ENCODE measurements at regions not wholly inside any gene's neighbourhood (a gene's known extent, or its start where the extent isn't known, plus 50 kb on each side); places are given as distances from the start of the nearest gene placed in this dataset.

GRCh38 chr1:224795591-224795990, 133.9 kb upstream of the DNAH14 start:
- no peak overlapping the region for H3K4me2 ChIP-seq
- no peak for ATAC-seq

GRCh38 chr1:224799083-224799482, 130.4 kb upstream of the DNAH14 start:
- Histone ChIP-seq H3K27me3 (ENCODE audit: insufficient read depth) (no peaks in the 10 kb centered on the region), H3K4me3 (no peak overlapping the region), H3K4me1 (ENCODE audit: insufficient read depth) (peaks cover 14% of the 10 kb centered on the region), H3F3A (replicated peaks; ENCODE audit: low read depth) (no peaks in the 10 kb centered on the region), H3K79me2 (replicated peaks; ENCODE audit: insufficient read depth) (no peaks in the 10 kb centered on the region), H3K4me2 (no peak overlapping the region), H3K36me3 (ENCODE audit: insufficient read depth) (no peaks in the 10 kb centered on the region), H4K20me1 (replicated peaks; ENCODE audit: insufficient read depth) (no peaks in the 10 kb centered on the region), H3K9me2 (ENCODE audit: insufficient read depth) (peaks cover 26% of the 10 kb centered on the region), H2AFZ (no peak overlapping the region), H3K27ac (ENCODE audit: low read depth) (no peak overlapping the region)
- DNase-seq (ENCODE audit: low spot score): no peak
- Mint-ChIP-seq H3K4me3 (no peak overlapping the region), H3K27ac (no peak overlapping the region), H3K9me3 (peaks cover 5% of the 10 kb centered on the region; the same call in 1 of the 3 replicates), H3K27me3 (ENCODE audit: insufficient read depth, low read depth, poor library complexity) (no peaks in the 10 kb centered on the region), H3K4me1 (peaks cover 19% of the 10 kb centered on the region), H3K36me3 (ENCODE audit: low read depth) (peaks cover 11% of the 10 kb centered on the region; the same call in 2 of the 3 replicates)
- ATAC-seq: no peak
- TF ChIP-seq ZNF331 (CRISPR knock-in tag; IDR thresholded peaks at IDR 0.05; ENCODE audit: low read depth): no peak
- TF ChIP-seq CREB1 (CRISPR knock-in tag; IDR thresholded peaks at IDR 0.05; ENCODE audit: low read depth): no peak
- TF ChIP-seq ZNF114 (CRISPR knock-in tag; IDR thresholded peaks at IDR 0.05): no peak
- no peak for TF ChIP-seq EZH2 (IDR thresholded peaks at IDR 0.05; ENCODE audit: low read depth, unreplicated experiment)
- no peak for TF ChIP-seq JUNB (IDR thresholded peaks at IDR 0.05; ENCODE audit: unreplicated experiment)
- no peak for TF ChIP-seq ZNF462 (CRISPR knock-in tag; IDR thresholded peaks at IDR 0.05)
- TF ChIP-seq NANOG (IDR thresholded peaks at IDR 0.05; ENCODE audit: borderline replicate concordance): no peak

More at GRCh38 chr1:224795591-224795990, 133.9 kb upstream of the DNAH14 start:
- H3K9me3 Mint-ChIP-seq: peaks cover 5% of the 10 kb centered on the region; the same call in 1 of the 3 replicates
- TF ChIP-seq EZH2 (IDR thresholded peaks at IDR 0.05; ENCODE audit: low read depth, unreplicated experiment) (no peak), ZNF114 (CRISPR knock-in tag; IDR thresholded peaks at IDR 0.05) (no peak), REST (IDR thresholded peaks at IDR 0.05; ENCODE audit: unreplicated experiment) (no peak), EZH2phosphoT487 (IDR thresholded peaks at IDR 0.05; ENCODE audit: unreplicated experiment) (no peak), JUNB (IDR thresholded peaks at IDR 0.05; ENCODE audit: unreplicated experiment) (no peak)
- Histone ChIP-seq H3K27me3 (ENCODE audit: insufficient read depth) (no peaks in the 10 kb centered on the region), H3F3A (replicated peaks; ENCODE audit: low read depth) (no peaks in the 10 kb centered on the region), H3K4me3 (no peak overlapping the region), H3K36me3 (ENCODE audit: insufficient read depth) (no peaks in the 10 kb centered on the region), H3K9me2 (ENCODE audit: insufficient read depth) (peaks cover 11% of the 10 kb centered on the region; the same call in 1 of the 2 replicates), H3K4me1 (ENCODE audit: insufficient read depth) (peaks cover 7% of the 10 kb centered on the region), H3K27ac (ENCODE audit: low read depth) (no peak overlapping the region), H2AFZ (no peak overlapping the region), H4K20me1 (replicated peaks; ENCODE audit: insufficient read depth) (no peaks in the 10 kb centered on the region), H3K79me2 (replicated peaks; ENCODE audit: insufficient read depth) (no peaks in the 10 kb centered on the region)
- peaks cover 9% of the 10 kb centered on the region for H3K4me1 Mint-ChIP-seq
- H3K27ac Mint-ChIP-seq: no peak overlapping the region
- H3K4me3 Mint-ChIP-seq: no peak overlapping the region
- no peaks in the 10 kb centered on the region for H3K27me3 Mint-ChIP-seq (ENCODE audit: insufficient read depth, low read depth, poor library complexity)
- DNase-seq (ENCODE audit: low spot score): no peak
- H3K36me3 Mint-ChIP-seq (ENCODE audit: low read depth): peaks cover 7% of the 10 kb centered on the region; the same call in 2 of the 3 replicates
